ENCODE measurements at regions not wholly inside any gene's neighbourhood (a gene's known extent, or its start where the extent isn't known, plus 50 kb on each side); places are given as distances from the start of the nearest gene placed in this dataset.

DNA sequence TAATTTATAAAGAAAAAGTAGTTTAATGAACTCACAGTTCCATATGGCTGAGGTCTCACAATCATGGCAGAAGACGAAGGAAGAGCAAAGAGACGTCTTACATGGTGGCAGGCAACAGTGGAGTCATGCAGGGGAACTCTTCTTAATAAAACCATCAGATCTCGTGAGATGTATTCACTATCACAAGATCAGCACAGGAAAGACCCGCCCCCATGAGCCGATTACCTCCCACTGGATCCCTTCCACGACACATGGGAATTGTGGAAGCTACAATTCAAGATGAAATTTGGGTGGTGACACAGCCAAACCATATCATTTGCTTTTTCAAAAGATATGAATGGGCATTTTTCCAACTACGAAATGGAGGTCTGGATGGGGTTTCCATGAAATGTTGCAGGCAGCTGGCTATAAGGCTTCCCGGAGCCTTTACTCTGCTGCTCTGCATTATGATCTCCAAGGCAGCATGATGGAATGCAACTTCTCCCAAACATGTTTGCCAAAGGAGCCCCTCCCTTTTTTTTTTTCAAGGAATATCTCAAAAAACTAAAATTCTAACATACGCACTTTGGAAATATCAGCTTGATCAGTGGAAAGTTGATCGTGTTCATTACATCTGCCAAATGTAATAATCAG lies 189.7 kb downstream of the MEX3B start:
- H3K4me3 ChIP-seq, result no peak overlapping the region
- no peak overlapping the region for H3K27ac ChIP-seq (ENCODE audit: low read depth)
- no peak overlapping the region for H2AFZ ChIP-seq
- no peaks in the 10 kb centered on the region for H3F3A ChIP-seq (replicated peaks; ENCODE audit: low read depth)
- H3K9me2 ChIP-seq (ENCODE audit: insufficient read depth), result peaks cover 6% of the 10 kb centered on the region; the same call in 1 of the 2 replicates
- H3K9me3 Mint-ChIP-seq, result no peaks in the 10 kb centered on the region
- DNase-seq (ENCODE audit: low spot score) (no peak), ATAC-seq (no peak)
- no peaks in the 10 kb centered on the region; the same call in 2 of the 3 replicates for H3K4me1 Mint-ChIP-seq
- TF ChIP-seq EZH2 (IDR thresholded peaks at IDR 0.05; ENCODE audit: low read depth, unreplicated experiment), result no peak
- TF ChIP-seq EZH2phosphoT487 (IDR thresholded peaks at IDR 0.05; ENCODE audit: unreplicated experiment), result no peak
- TF ChIP-seq STAT1 (IDR thresholded peaks at IDR 0.05; ENCODE audit: unreplicated experiment), result no peak
- TF ChIP-seq NANOG (IDR thresholded peaks at IDR 0.05; ENCODE audit: borderline replicate concordance), result no peak
- TF ChIP-seq, protein P1, sequence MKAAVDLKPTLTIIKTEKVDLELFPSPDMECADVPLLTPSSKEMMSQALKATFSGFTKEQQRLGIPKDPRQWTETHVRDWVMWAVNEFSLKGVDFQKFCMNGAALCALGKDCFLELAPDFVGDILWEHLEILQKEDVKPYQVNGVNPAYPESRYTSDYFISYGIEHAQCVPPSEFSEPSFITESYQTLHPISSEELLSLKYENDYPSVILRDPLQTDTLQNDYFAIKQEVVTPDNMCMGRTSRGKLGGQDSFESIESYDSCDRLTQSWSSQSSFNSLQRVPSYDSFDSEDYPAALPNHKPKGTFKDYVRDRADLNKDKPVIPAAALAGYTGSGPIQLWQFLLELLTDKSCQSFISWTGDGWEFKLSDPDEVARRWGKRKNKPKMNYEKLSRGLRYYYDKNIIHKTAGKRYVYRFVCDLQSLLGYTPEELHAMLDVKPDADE (IDR thresholded peaks at IDR 0.05), result no peak
- TF ChIP-seq, protein P2, sequence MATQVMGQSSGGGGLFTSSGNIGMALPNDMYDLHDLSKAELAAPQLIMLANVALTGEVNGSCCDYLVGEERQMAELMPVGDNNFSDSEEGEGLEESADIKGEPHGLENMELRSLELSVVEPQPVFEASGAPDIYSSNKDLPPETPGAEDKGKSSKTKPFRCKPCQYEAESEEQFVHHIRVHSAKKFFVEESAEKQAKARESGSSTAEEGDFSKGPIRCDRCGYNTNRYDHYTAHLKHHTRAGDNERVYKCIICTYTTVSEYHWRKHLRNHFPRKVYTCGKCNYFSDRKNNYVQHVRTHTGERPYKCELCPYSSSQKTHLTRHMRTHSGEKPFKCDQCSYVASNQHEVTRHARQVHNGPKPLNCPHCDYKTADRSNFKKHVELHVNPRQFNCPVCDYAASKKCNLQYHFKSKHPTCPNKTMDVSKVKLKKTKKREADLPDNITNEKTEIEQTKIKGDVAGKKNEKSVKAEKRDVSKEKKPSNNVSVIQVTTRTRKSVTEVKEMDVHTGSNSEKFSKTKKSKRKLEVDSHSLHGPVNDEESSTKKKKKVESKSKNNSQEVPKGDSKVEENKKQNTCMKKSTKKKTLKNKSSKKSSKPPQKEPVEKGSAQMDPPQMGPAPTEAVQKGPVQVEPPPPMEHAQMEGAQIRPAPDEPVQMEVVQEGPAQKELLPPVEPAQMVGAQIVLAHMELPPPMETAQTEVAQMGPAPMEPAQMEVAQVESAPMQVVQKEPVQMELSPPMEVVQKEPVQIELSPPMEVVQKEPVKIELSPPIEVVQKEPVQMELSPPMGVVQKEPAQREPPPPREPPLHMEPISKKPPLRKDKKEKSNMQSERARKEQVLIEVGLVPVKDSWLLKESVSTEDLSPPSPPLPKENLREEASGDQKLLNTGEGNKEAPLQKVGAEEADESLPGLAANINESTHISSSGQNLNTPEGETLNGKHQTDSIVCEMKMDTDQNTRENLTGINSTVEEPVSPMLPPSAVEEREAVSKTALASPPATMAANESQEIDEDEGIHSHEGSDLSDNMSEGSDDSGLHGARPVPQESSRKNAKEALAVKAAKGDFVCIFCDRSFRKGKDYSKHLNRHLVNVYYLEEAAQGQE (IDR thresholded peaks at IDR 0.05; ENCODE audit: unreplicated experiment), result no peak
- TF ChIP-seq POLR2AphosphoS5 (IDR thresholded peaks at IDR 0.05; ENCODE audit: low read depth), result no peak
- TF ChIP-seq JUNB (IDR thresholded peaks at IDR 0.05; ENCODE audit: unreplicated experiment), result no peak
- TF ChIP-seq CREB1 (CRISPR knock-in tag; IDR thresholded peaks at IDR 0.05; ENCODE audit: low read depth), result no peak
- TF ChIP-seq ZNF114 (CRISPR knock-in tag; IDR thresholded peaks at IDR 0.05), result no peak
- TF ChIP-seq CTCF (conservative IDR thresholded peaks at IDR 0.05; ENCODE audit: low read depth in 2 of 2), result no peak
- TF ChIP-seq ZNF331 (CRISPR knock-in tag; IDR thresholded peaks at IDR 0.05; ENCODE audit: low read depth), result no peak
- TF ChIP-seq ZNF462 (CRISPR knock-in tag; IDR thresholded peaks at IDR 0.05), result no peak
- no peak overlapping the region for H3K27ac Mint-ChIP-seq
- no peaks in the 10 kb centered on the region for H3K36me3 ChIP-seq (ENCODE audit: insufficient read depth)
- peaks cover 6% of the 10 kb centered on the region; the same call in 1 of the 2 replicates for H4K20me1 ChIP-seq (replicated peaks; ENCODE audit: insufficient read depth)
- H3K36me3 Mint-ChIP-seq (ENCODE audit: low read depth), result no peaks in the 10 kb centered on the region; the same call in 2 of the 3 replicates
- no peak overlapping the region for H3K4me2 ChIP-seq
- peaks cover 15% of the 10 kb centered on the region; the same call in 1 of the 2 replicates for H3K79me2 ChIP-seq (replicated peaks; ENCODE audit: insufficient read depth)
- H3K27me3 Mint-ChIP-seq (ENCODE audit: insufficient read depth, low read depth, poor library complexity), result no peaks in the 10 kb centered on the region
- no peaks in the 10 kb centered on the region for H3K27me3 ChIP-seq (ENCODE audit: insufficient read depth)
- H3K4me1 ChIP-seq (ENCODE audit: insufficient read depth), result no peaks in the 10 kb centered on the region
- no peak overlapping the region for H3K4me3 Mint-ChIP-seq

Measured in GM23338 (cell line).